ENCODE measurements at regions not wholly inside any gene's neighbourhood (a gene's known extent, or its start where the extent isn't known, plus 50 kb on each side); places are given as distances from the start of the nearest gene placed in this dataset.

GRCh38 chr2:62435720-62436119 lies 70.3 kb downstream of the TMEM17 start:
- Histone ChIP-seq H3K27me3 (ENCODE audit: control insufficient read depth in 1 of 2, insufficient read depth in 2 of 2, low read length in 1 of 2) (no peaks in the 10 kb centered on the region), H3K4me3 (ENCODE audit: low read length in 2 of 2) (no peak overlapping the region), H3K9me3 (ENCODE audit: control insufficient read depth, low read length) (no peaks in the 10 kb centered on the region), H3K4me1 (ENCODE audit: control insufficient read depth in 1 of 2, insufficient read depth in 2 of 2, low read length in 2 of 2) (no peaks in the 10 kb centered on the region), H3K36me3 (ENCODE audit: control insufficient read depth in 1 of 2, insufficient read depth in 2 of 2, low read length in 1 of 2) (no peaks in the 10 kb centered on the region), H3K27ac (ENCODE audit: low read depth in 1 of 2, low read length in 2 of 2) (no peak overlapping the region)
- no peak for DNase-seq
- intact Hi-C loops (cut with DNase I) = no loop called here
- 84 to 87% methylated on average over 3 of the region's 3 CpGs for WGBS, 2 donors
- ATAC-seq (ENCODE audit: low FRiP score) = no peak

- intact Hi-C loops (cut with DNase I) = no loop called here
- Histone ChIP-seq H3K9me3 (ENCODE audit: control insufficient read depth, low read length) (no peaks in the 10 kb centered on the region), H3K27me3 (ENCODE audit: control insufficient read depth in 1 of 2, insufficient read depth in 2 of 2, low read length in 1 of 2) (no peaks in the 10 kb centered on the region), H3K36me3 (ENCODE audit: control insufficient read depth in 1 of 2, insufficient read depth in 2 of 2, low read length in 1 of 2) (no peaks in the 10 kb centered on the region), H3K4me3 (ENCODE audit: low read length in 2 of 2) (no peak overlapping the region), H3K4me1 (ENCODE audit: control insufficient read depth in 1 of 2, insufficient read depth in 2 of 2, low read length in 2 of 2) (no peaks in the 10 kb centered on the region), H3K27ac (ENCODE audit: low read depth in 1 of 2, low read length in 2 of 2) (no peak overlapping the region)
- no peak for DNase-seq
- ATAC-seq (ENCODE audit: low FRiP score) = no peak
- WGBS, 2 donors = 97 to 98% methylated on average over 3 of the region's 3 CpGs
These were observed 73.6 kb downstream of the TMEM17 start for GRCh38 chr2:62432407-62432806.

GRCh38 chr2:62431512-62431911 lies 74.5 kb downstream of the TMEM17 start:
- H3K4me1 ChIP-seq (ENCODE audit: control insufficient read depth in 1 of 2, insufficient read depth in 2 of 2, low read length in 2 of 2) = no peaks in the 10 kb centered on the region
- DNase-seq (no peak), ATAC-seq (ENCODE audit: low FRiP score) (no peak)
- H3K27me3 ChIP-seq (ENCODE audit: control insufficient read depth in 1 of 2, insufficient read depth in 2 of 2, low read length in 1 of 2) = no peaks in the 10 kb centered on the region
- 91 to 93% methylated on average over 3 of the region's 3 CpGs for WGBS, 2 donors
- H3K9me3 ChIP-seq (ENCODE audit: control insufficient read depth, low read length) = no peaks in the 10 kb centered on the region
- no peak overlapping the region for H3K4me3 ChIP-seq (ENCODE audit: low read length in 2 of 2)
- intact Hi-C loops (cut with DNase I) = no loop called here
- no peaks in the 10 kb centered on the region for H3K36me3 ChIP-seq (ENCODE audit: control insufficient read depth in 1 of 2, insufficient read depth in 2 of 2, low read length in 1 of 2)
- H3K27ac ChIP-seq (ENCODE audit: low read depth in 1 of 2, low read length in 2 of 2) = no peak overlapping the region

- intact Hi-C loops (cut with DNase I) = no loop called here
- ATAC-seq (ENCODE audit: low FRiP score) = no peak
These were observed 75.8 kb downstream of the TMEM17 start for GRCh38 chr2:62430146-62430545.

GRCh38 chr2:62427146-62427545 lies 78.8 kb downstream of the TMEM17 start:
- 94 to 96% methylated on average over 9 of the region's 9 CpGs for WGBS, 2 donors
- Histone ChIP-seq H3K36me3 (ENCODE audit: control insufficient read depth in 1 of 2, insufficient read depth in 2 of 2, low read length in 1 of 2) (no peaks in the 10 kb centered on the region), H3K4me3 (ENCODE audit: low read length in 2 of 2) (no peak overlapping the region), H3K27ac (ENCODE audit: low read depth in 1 of 2, low read length in 2 of 2) (no peak overlapping the region), H3K9me3 (ENCODE audit: control insufficient read depth, low read length) (no peaks in the 10 kb centered on the region), H3K27me3 (ENCODE audit: control insufficient read depth in 1 of 2, insufficient read depth in 2 of 2, low read length in 1 of 2) (no peaks in the 10 kb centered on the region), H3K4me1 (ENCODE audit: control insufficient read depth in 1 of 2, insufficient read depth in 2 of 2, low read length in 2 of 2) (no peaks in the 10 kb centered on the region)
- ATAC-seq (ENCODE audit: low FRiP score) (no peak), DNase-seq (no peak)
- intact Hi-C loops (cut with DNase I) = no loop called here

More at GRCh38 chr2:62430146-62430545, 75.8 kb downstream of the TMEM17 start:
- no peaks in the 10 kb centered on the region for H3K27me3 ChIP-seq (ENCODE audit: control insufficient read depth in 1 of 2, insufficient read depth in 2 of 2, low read length in 1 of 2)
- H3K27ac ChIP-seq (ENCODE audit: low read depth in 1 of 2, low read length in 2 of 2) = no peak overlapping the region
- no peak overlapping the region for H3K4me3 ChIP-seq (ENCODE audit: low read length in 2 of 2)
- no peak for DNase-seq
- no peaks in the 10 kb centered on the region for H3K4me1 ChIP-seq (ENCODE audit: control insufficient read depth in 1 of 2, insufficient read depth in 2 of 2, low read length in 2 of 2)
- H3K9me3 ChIP-seq (ENCODE audit: control insufficient read depth, low read length) = no peaks in the 10 kb centered on the region
- H3K36me3 ChIP-seq (ENCODE audit: control insufficient read depth in 1 of 2, insufficient read depth in 2 of 2, low read length in 1 of 2) = no peaks in the 10 kb centered on the region

- H3K4me3 ChIP-seq (ENCODE audit: low read length in 2 of 2) = no peak overlapping the region
- DNase-seq = no peak
- no peaks in the 10 kb centered on the region for H3K36me3 ChIP-seq (ENCODE audit: control insufficient read depth in 1 of 2, insufficient read depth in 2 of 2, low read length in 1 of 2)
- 86 to 89% methylated on average over 17 of the region's 17 CpGs for WGBS, 2 donors
- H3K27me3 ChIP-seq (ENCODE audit: control insufficient read depth in 1 of 2, insufficient read depth in 2 of 2, low read length in 1 of 2) = no peaks in the 10 kb centered on the region
- intact Hi-C loops (cut with DNase I) = no loop called here
- H3K9me3 ChIP-seq (ENCODE audit: control insufficient read depth, low read length) = no peaks in the 10 kb centered on the region
- no peaks in the 10 kb centered on the region for H3K4me1 ChIP-seq (ENCODE audit: control insufficient read depth in 1 of 2, insufficient read depth in 2 of 2, low read length in 2 of 2)
- ATAC-seq (ENCODE audit: low FRiP score) = no peak
- H3K27ac ChIP-seq (ENCODE audit: low read depth in 1 of 2, low read length in 2 of 2) = no peak overlapping the region
These were observed 79.7 kb downstream of the TMEM17 start for GRCh38 chr2:62426154-62426912.

- ATAC-seq (ENCODE audit: low FRiP score) (no peak), DNase-seq (no peak)
These were observed 80.3 kb downstream of the TMEM17 start for GRCh38 chr2:62425684-62426083.

GRCh38 chr2:62424899-62425298 lies 81.1 kb downstream of the TMEM17 start:
- Histone ChIP-seq H3K27ac (ENCODE audit: low read depth in 1 of 2, low read length in 2 of 2) (no peak overlapping the region), H3K36me3 (ENCODE audit: control insufficient read depth in 1 of 2, insufficient read depth in 2 of 2, low read length in 1 of 2) (no peaks in the 10 kb centered on the region), H3K27me3 (ENCODE audit: control insufficient read depth in 1 of 2, insufficient read depth in 2 of 2, low read length in 1 of 2) (no peaks in the 10 kb centered on the region), H3K4me3 (ENCODE audit: low read length in 2 of 2) (no peak overlapping the region), H3K9me3 (ENCODE audit: control insufficient read depth, low read length) (no peaks in the 10 kb centered on the region), H3K4me1 (ENCODE audit: control insufficient read depth in 1 of 2, insufficient read depth in 2 of 2, low read length in 2 of 2) (no peaks in the 10 kb centered on the region)
- WGBS, 2 donors = 84 to 86% methylated on average over 6 of the region's 6 CpGs
- ATAC-seq (ENCODE audit: low FRiP score) = no peak
- intact Hi-C loops (cut with DNase I) = no loop called here
- no peak for DNase-seq

More at GRCh38 chr2:62425684-62426083, 80.3 kb downstream of the TMEM17 start:
- Histone ChIP-seq H3K9me3 (ENCODE audit: control insufficient read depth, low read length) (no peaks in the 10 kb centered on the region), H3K27me3 (ENCODE audit: control insufficient read depth in 1 of 2, insufficient read depth in 2 of 2, low read length in 1 of 2) (no peaks in the 10 kb centered on the region), H3K36me3 (ENCODE audit: control insufficient read depth in 1 of 2, insufficient read depth in 2 of 2, low read length in 1 of 2) (no peaks in the 10 kb centered on the region), H3K27ac (ENCODE audit: low read depth in 1 of 2, low read length in 2 of 2) (no peak overlapping the region), H3K4me1 (ENCODE audit: control insufficient read depth in 1 of 2, insufficient read depth in 2 of 2, low read length in 2 of 2) (no peaks in the 10 kb centered on the region), H3K4me3 (ENCODE audit: low read length in 2 of 2) (no peak overlapping the region)
- intact Hi-C loops (cut with DNase I) = no loop called here
- 77 to 82% methylated on average over 5 of the region's 5 CpGs for WGBS, 2 donors

GRCh38 chr2:62423883-62424458 lies 82.0 kb downstream of the TMEM17 start:
- no peaks in the 10 kb centered on the region for H3K27me3 ChIP-seq (ENCODE audit: control insufficient read depth in 1 of 2, insufficient read depth in 2 of 2, low read length in 1 of 2)
- DNase-seq (no peak), ATAC-seq (ENCODE audit: low FRiP score) (no peak)
- H3K36me3 ChIP-seq (ENCODE audit: control insufficient read depth in 1 of 2, insufficient read depth in 2 of 2, low read length in 1 of 2) = no peaks in the 10 kb centered on the region
- H3K9me3 ChIP-seq (ENCODE audit: control insufficient read depth, low read length) = no peaks in the 10 kb centered on the region
- 91 to 94% methylated on average over 3 of the region's 3 CpGs for WGBS, 2 donors
- H3K4me3 ChIP-seq (ENCODE audit: low read length in 2 of 2) = no peak overlapping the region
- no peak overlapping the region for H3K27ac ChIP-seq (ENCODE audit: low read depth in 1 of 2, low read length in 2 of 2)
- intact Hi-C loops (cut with DNase I) = no loop called here
- no peaks in the 10 kb centered on the region for H3K4me1 ChIP-seq (ENCODE audit: control insufficient read depth in 1 of 2, insufficient read depth in 2 of 2, low read length in 2 of 2)
